IMR-90 (cell line): ENCODE measurements at regions not wholly inside any gene's neighbourhood (a gene's known extent, or its start where the extent isn't known, plus 50 kb on each side); places are given as distances from the start of the nearest gene placed in this dataset.

Source experiments
- ATAC-seq: fragments of 200-7000 bp; cut with Tn5 transposase; 2 replicates; pipeline ENCODE4 v1.9.1; 2020; ENCODE audit warnings: low read depth, mild to moderate bottlenecking, moderate library complexity
- BruUV-seq: library from RNA; stranded (reverse); fragments of 400-500 nt; replicated peaks from 2 replicates; lab custom pipeline; 2021; lab: Mats Ljungman, UMichigan
- CTCF ChIA-PET: fragments of 300-600 bp; formaldehyde crosslinking; extraction: SDS; loops from one replicate; lab custom pipeline; 2021; ENCODE audit warnings: antibody characterized with exemption; lab: Yijun Ruan, JAX
- POLR2A ChIA-PET: fragments of 300-600 bp; sonication (Branson Sonifier 250); formaldehyde crosslinking; loops from one replicate; lab custom pipeline; 2022; ENCODE audit warnings: antibody characterized with exemption; ENCODE audit not compliant: unreplicated experiment; lab: Charles Lee
- DNase-seq: peaks from one replicate; pipeline ENCODE4 v3.0.0; 2013
- H2AFZ ChIP-seq: replicated peaks from 2 replicates; pipeline ENCODE3; 2013; ENCODE audit warnings: low read length, mild to moderate bottlenecking; ENCODE audit not compliant: poor library complexity
- H2AK5ac ChIP-seq: 2 replicates; pipeline ENCODE4 v1.6.1; 2013; ENCODE audit warnings: low read depth, low read length, inconsistent platforms
- H2AK9ac ChIP-seq: replicated peaks from 2 replicates; pipeline ENCODE3; 2013; ENCODE audit warnings: mild to moderate bottlenecking, low read depth, low read length, moderate library complexity; ENCODE audit not compliant: poor library complexity
- H2BK120ac ChIP-seq: 2 replicates; pipeline ENCODE4 v1.6.1; 2013; ENCODE audit warnings: low read depth, low read length, inconsistent platforms
- H2BK15ac ChIP-seq: 3 replicates; pipeline ENCODE4 v1.6.1; 2013; ENCODE audit warnings: low read depth, low read length, inconsistent platforms
- H2BK20ac ChIP-seq: 2 replicates; pipeline ENCODE4 v1.6.1; 2013; ENCODE audit warnings: low read depth, mild to moderate bottlenecking, inconsistent platforms, low read length, moderate library complexity
- H2BK5ac ChIP-seq: 2 replicates; pipeline ENCODE4 v1.6.1; 2013; ENCODE audit warnings: mild to moderate bottlenecking, low read depth, low read length, inconsistent platforms; ENCODE audit not compliant: poor library complexity, severe bottlenecking
- H3K14ac ChIP-seq: replicated peaks from 2 replicates; pipeline ENCODE4 v1.6.1; 2013; ENCODE audit warnings: low read depth, low read length, inconsistent platforms
- H3K18ac ChIP-seq: 2 replicates; pipeline ENCODE4 v1.6.1; 2013; ENCODE audit warnings: low read depth, low read length, control low read depth
- H3K23ac ChIP-seq: 2 replicates; pipeline ENCODE4 v1.6.1; 2013; ENCODE audit warnings: low read depth, low read length, inconsistent platforms
- H3K27ac ChIP-seq: 2 replicates; pipeline ENCODE4 v1.5.1; 2013; ENCODE audit warnings: mild to moderate bottlenecking, control low read depth, low read length; ENCODE audit not compliant: insufficient read depth
- H3K27me3 ChIP-seq: 2 replicates; pipeline ENCODE4 v1.6.1; 2013; ENCODE audit warnings: low read length; ENCODE audit not compliant: control insufficient read depth, insufficient read depth
- H3K36me3 ChIP-seq: 2 replicates; pipeline ENCODE4 v1.6.1; 2013; ENCODE audit warnings: low read length, mixed read lengths; ENCODE audit not compliant: control insufficient read depth, insufficient read depth
- H3K4ac ChIP-seq: 2 replicates; pipeline ENCODE4 v1.6.1; 2013; ENCODE audit warnings: low read depth, low read length, inconsistent platforms
- H3K4me1 ChIP-seq: 2 replicates; pipeline ENCODE4 v1.6.1; 2013; ENCODE audit warnings: low read length, mixed read lengths; ENCODE audit not compliant: control insufficient read depth, insufficient read depth
- H3K4me2 ChIP-seq: 2 replicates; pipeline ENCODE4 v1.6.1; 2013; ENCODE audit warnings: low read depth, mild to moderate bottlenecking, control low read depth, low read length, moderate library complexity
- H3K4me3 ChIP-seq: 2 replicates; pipeline ENCODE4 v1.5.1; 2013; ENCODE audit warnings: low read depth, mild to moderate bottlenecking, control low read depth, low read length, moderate library complexity; ENCODE audit not compliant: insufficient read depth
- H3K56ac ChIP-seq: 2 replicates; pipeline ENCODE4 v1.6.1; 2013; ENCODE audit warnings: low read length, inconsistent platforms; ENCODE audit not compliant: insufficient read depth; ENCODE audit errors: extremely low read depth
- H3K79me1 ChIP-seq, 2 experiments: 2 replicates each; pipeline ENCODE4 v1.6.1; 2013; ENCODE audit warnings: low read length in 2 of 2, inconsistent platforms in 1 of 2, low read depth in 1 of 2
- H3K9ac ChIP-seq: 2 replicates; pipeline ENCODE4 v1.6.1; 2013; ENCODE audit warnings: low read depth, low read length, control low read depth
- H3K9me1 ChIP-seq: 2 replicates; pipeline ENCODE4 v1.6.1; 2013; ENCODE audit warnings: low read length, inconsistent platforms; ENCODE audit not compliant: insufficient read depth
- H3K9me3 ChIP-seq: 2 replicates; pipeline ENCODE4 v1.6.1; 2013; ENCODE audit warnings: low read length; ENCODE audit not compliant: control insufficient read depth, insufficient read depth
- H4K20me1 ChIP-seq: 2 replicates; pipeline ENCODE4 v1.6.1; 2013; ENCODE audit warnings: low read length, inconsistent platforms; ENCODE audit not compliant: insufficient read depth
- H4K5ac ChIP-seq: 2 replicates; pipeline ENCODE4 v1.6.1; 2013; ENCODE audit warnings: mild to moderate bottlenecking, low read depth, low read length, control low read depth
- H4K8ac ChIP-seq, 2 experiments: 2 replicates each; pipeline ENCODE4 v1.6.1; 2013; ENCODE audit warnings: low read depth in 2 of 2, low read length in 2 of 2, control low read depth in 1 of 2, inconsistent platforms in 1 of 2
- H4K91ac ChIP-seq: 2 replicates; pipeline ENCODE4 v1.6.1; 2013; ENCODE audit warnings: low read depth, low read length, inconsistent platforms; ENCODE audit not compliant: insufficient read depth
- CEBPB ChIP-seq: IDR thresholded peaks from 2 replicates; pipeline ENCODE4 v1.6.1; 2012; ENCODE audit warnings: low read depth, low read length, improper control_type of control experiment
- CHD1 ChIP-seq: IDR thresholded peaks from 2 replicates; pipeline ENCODE4 v1.6.1; 2012; ENCODE audit warnings: low read depth, low read length, improper control_type of control experiment
- FOS ChIP-seq: fragments of 150-350 bp; IDR thresholded peaks from 2 replicates; pipeline ENCODE4 v1.6.1; 2016; ENCODE audit warnings: low read depth, low read length
- MAFK ChIP-seq: IDR thresholded peaks from 2 replicates; pipeline ENCODE4 v1.6.1; 2012; ENCODE audit warnings: low read depth, low read length, improper control_type of control experiment
- MXI1 ChIP-seq: IDR thresholded peaks from 2 replicates; pipeline ENCODE4 v1.6.1; 2012; ENCODE audit warnings: low read depth, mild to moderate bottlenecking, low read length, moderate library complexity, borderline replicate concordance
- NFE2L2 ChIP-seq: fragments of 150-350 bp; IDR thresholded peaks from 2 replicates; pipeline ENCODE4 v1.6.1; 2016; ENCODE audit warnings: low read depth, mild to moderate bottlenecking, low read length
- POLR2A ChIP-seq: IDR thresholded peaks from 2 replicates; pipeline ENCODE4 v1.6.1; 2012; ENCODE audit warnings: mild to moderate bottlenecking, low read depth, low read length
- SMC3 ChIP-seq: fragments of 150-350 bp; IDR thresholded peaks from 2 replicates; pipeline ENCODE4 v1.6.1; 2016; ENCODE audit warnings: low read depth, mild to moderate bottlenecking, antibody characterized with exemption, low read length, moderate library complexity
- WGBS, 2 experiments: methylation state at CpG; one replicate each; pipeline versions ENCODE4 v1.1.5 to v1.1.7; 2013; ENCODE audit warnings: missing lambda C conversion rate in 2 of 2; ENCODE audit not compliant: insufficient read length in 1 of 2; ENCODE audit errors: extremely low coverage in 2 of 2; 5-methylcytosine and 5-hydroxymethylcytosine counted together
- dilution Hi-C: fragments of 300-500 bp; cut with HindIII; formaldehyde crosslinking; loops from one replicate; pipeline ENCODE4 v1.14.3; 2018; ENCODE audit warnings: low sequenced_read_pairs; ENCODE audit not compliant: unreplicated experiment
- in situ Hi-C: fragments of 300-500 bp; cut with MboI; formaldehyde crosslinking; loops from 3 replicates; pipeline ENCODE4 v1.14.3; 2019; ENCODE audit warnings: low sequenced_read_pairs, inconsistent platforms, mixed read lengths
- intact Hi-C: fragments of 100-400 bp; cut with micrococcal nuclease; formaldehyde crosslinking; loops from 2 replicates; pipeline ENCODE4 v1.10.0; 2022
- TF ChIP-seq, protein P1 (sequence below): fragments of 150-350 bp; IDR thresholded peaks from 2 replicates; pipeline ENCODE4 v1.6.1; 2017; ENCODE audit warnings: mild to moderate bottlenecking, antibody characterized with exemption, low read length, low read depth
- TF ChIP-seq, protein P2 (sequence below): conservative IDR thresholded peaks from 2 replicates; pipeline ENCODE4 v1.5.1; 2012; ENCODE audit warnings: mild to moderate bottlenecking, low read depth, low read length, improper control_type of control experiment
- TF ChIP-seq, protein P3 (sequence below): fragments of 150-350 bp; IDR thresholded peaks from 2 replicates; pipeline ENCODE4 v1.6.1; 2016; ENCODE audit warnings: low read depth, mild to moderate bottlenecking, low read length, moderate library complexity, borderline replicate concordance

DNA sequence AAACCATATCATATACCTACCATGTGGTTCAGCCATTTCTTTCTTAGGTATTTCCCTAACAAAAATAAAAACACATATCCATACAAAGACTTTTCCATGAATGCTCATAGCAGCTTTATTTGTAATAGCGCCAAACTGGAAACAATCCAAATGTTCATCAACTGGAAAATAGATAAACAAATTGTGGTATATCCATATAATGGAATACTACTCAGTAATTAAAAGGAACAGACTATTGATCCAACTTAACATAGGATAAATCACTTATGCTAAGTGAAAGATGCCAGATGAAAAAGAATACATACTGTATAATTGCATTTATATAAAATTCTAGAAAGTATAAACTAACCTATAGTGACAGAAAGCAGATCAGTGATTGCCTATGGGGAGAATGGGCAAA is 323.3 kb downstream of the BUD13 start:
- no peak overlapping the region for H3K4me2 ChIP-seq
- no peak overlapping the region for H3K4ac ChIP-seq
- H2BK20ac ChIP-seq, result no peak overlapping the region
- no peak overlapping the region for H3K4me3 ChIP-seq
- no peak overlapping the region for H2AFZ ChIP-seq
- no peak for TF ChIP-seq CEBPB
- TF ChIP-seq, protein P1, sequence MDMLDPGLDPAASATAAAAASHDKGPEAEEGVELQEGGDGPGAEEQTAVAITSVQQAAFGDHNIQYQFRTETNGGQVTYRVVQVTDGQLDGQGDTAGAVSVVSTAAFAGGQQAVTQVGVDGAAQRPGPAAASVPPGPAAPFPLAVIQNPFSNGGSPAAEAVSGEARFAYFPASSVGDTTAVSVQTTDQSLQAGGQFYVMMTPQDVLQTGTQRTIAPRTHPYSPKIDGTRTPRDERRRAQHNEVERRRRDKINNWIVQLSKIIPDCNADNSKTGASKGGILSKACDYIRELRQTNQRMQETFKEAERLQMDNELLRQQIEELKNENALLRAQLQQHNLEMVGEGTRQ, result no peak
- TF ChIP-seq MAFK, result no peak
- TF ChIP-seq, protein P2, sequence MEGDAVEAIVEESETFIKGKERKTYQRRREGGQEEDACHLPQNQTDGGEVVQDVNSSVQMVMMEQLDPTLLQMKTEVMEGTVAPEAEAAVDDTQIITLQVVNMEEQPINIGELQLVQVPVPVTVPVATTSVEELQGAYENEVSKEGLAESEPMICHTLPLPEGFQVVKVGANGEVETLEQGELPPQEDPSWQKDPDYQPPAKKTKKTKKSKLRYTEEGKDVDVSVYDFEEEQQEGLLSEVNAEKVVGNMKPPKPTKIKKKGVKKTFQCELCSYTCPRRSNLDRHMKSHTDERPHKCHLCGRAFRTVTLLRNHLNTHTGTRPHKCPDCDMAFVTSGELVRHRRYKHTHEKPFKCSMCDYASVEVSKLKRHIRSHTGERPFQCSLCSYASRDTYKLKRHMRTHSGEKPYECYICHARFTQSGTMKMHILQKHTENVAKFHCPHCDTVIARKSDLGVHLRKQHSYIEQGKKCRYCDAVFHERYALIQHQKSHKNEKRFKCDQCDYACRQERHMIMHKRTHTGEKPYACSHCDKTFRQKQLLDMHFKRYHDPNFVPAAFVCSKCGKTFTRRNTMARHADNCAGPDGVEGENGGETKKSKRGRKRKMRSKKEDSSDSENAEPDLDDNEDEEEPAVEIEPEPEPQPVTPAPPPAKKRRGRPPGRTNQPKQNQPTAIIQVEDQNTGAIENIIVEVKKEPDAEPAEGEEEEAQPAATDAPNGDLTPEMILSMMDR, result no peak
- no peak for TF ChIP-seq FOS
- TF ChIP-seq POLR2A, result no peak
- TF ChIP-seq CHD1, result no peak
- TF ChIP-seq NFE2L2, result no peak
- TF ChIP-seq, protein P3, sequence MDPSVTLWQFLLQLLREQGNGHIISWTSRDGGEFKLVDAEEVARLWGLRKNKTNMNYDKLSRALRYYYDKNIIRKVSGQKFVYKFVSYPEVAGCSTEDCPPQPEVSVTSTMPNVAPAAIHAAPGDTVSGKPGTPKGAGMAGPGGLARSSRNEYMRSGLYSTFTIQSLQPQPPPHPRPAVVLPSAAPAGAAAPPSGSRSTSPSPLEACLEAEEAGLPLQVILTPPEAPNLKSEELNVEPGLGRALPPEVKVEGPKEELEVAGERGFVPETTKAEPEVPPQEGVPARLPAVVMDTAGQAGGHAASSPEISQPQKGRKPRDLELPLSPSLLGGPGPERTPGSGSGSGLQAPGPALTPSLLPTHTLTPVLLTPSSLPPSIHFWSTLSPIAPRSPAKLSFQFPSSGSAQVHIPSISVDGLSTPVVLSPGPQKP, result no peak
- no peak for TF ChIP-seq MXI1
- TF ChIP-seq SMC3, result no peak
- no peak overlapping the region for H4K91ac ChIP-seq
- no peak overlapping the region for H4K8ac ChIP-seq
- no peaks in the 10 kb centered on the region for H3K4me1 ChIP-seq
- H3K56ac ChIP-seq, result no peak overlapping the region
- H4K20me1 ChIP-seq, result no peaks in the 10 kb centered on the region
- in situ Hi-C loops (no loop called here), intact Hi-C loops (no loop called here), dilution Hi-C loops (no loop called here)
- H3K36me3 ChIP-seq, result no peaks in the 10 kb centered on the region
- H3K9me1 ChIP-seq, result no peaks in the 10 kb centered on the region
- no peak overlapping the region for H2BK15ac ChIP-seq
- H2AK5ac ChIP-seq, result no peak overlapping the region
- POLR2A ChIA-PET, result no interaction called here
- CTCF ChIA-PET, result no interaction called here
- H2BK120ac ChIP-seq, result no peak overlapping the region
- H3K14ac ChIP-seq, result no peak overlapping the region
- no peak overlapping the region for H4K5ac ChIP-seq
- no TSS peak for BruUV-seq
- H3K23ac ChIP-seq, result no peak overlapping the region
- no peak overlapping the region for H3K9ac ChIP-seq
- no peak overlapping the region for H2AK9ac ChIP-seq
- no peak overlapping the region for H3K27ac ChIP-seq
- no CpG with 5 or more reads among the region's 1 CpG for WGBS, 2 experiments
- H3K27me3 ChIP-seq, result no peaks in the 10 kb centered on the region
- no peak for ATAC-seq
- no peak overlapping the region for H3K18ac ChIP-seq
- H3K9me3 ChIP-seq, result no peaks in the 10 kb centered on the region
- no peak for DNase-seq
- no peaks in the 10 kb centered on the region for H3K79me1 ChIP-seq
- H2BK5ac ChIP-seq, result no peak overlapping the region
